ENCODE measurements at regions not wholly inside any gene's neighbourhood (a gene's known extent, or its start where the extent isn't known, plus 50 kb on each side); places are given as distances from the start of the nearest gene placed in this dataset.
A peak's percentile ranks its signal among the peaks of the same experiment; 100 is the strongest.
"Not testable (repeated sequence)": the region's sequence is repeated elsewhere in the genome, so short reads cannot be mapped to it uniquely, and the experiment has no call there.

DNA sequence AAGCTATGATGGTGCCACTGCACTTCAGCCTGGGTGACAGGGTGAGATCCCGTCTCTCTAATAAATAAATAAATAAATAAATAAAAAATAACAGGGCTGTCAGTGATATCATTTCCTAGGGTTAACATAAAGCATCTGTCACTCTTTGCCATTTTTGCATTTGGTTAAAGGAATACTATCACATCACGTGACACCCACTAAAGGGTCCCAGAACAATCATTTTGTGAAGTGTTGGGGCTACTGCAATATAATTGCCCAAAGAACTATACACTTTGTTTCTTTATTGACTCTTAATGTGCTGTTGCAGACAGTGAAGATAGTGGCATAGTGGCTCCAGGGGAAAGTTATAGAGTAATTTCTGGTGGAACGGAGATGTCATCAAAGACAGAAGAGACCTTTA, 176.5 kb upstream of the MMS22L start:
- no peak for DNase-seq

- DNase-seq: no peak
Observed at GRCh38 chr6:97459986-97460385, 177.0 kb upstream of the MMS22L start.

GRCh38 chr6:97460394-97461080, 177.5 kb upstream of the MMS22L start:
- no peak for DNase-seq

DNA sequence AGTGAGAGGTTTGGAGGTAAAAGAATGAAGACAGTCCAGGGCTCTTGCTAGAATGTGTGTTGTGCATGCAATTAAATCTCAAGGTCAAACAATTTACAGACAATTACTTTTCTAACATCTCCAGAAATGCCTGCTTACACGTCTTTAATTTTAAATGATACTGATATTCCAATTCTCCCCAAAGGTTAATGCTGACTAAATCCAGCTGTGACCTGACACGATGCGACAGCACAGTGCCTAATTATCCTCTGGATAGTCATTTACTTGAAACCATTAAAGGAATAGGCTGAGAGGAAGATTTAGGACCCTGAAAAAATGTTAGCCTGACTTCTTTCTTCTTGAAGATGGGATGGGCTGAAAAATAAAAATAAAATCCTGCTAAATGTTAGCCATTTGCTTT, 178.2 kb upstream of the MMS22L start:
- no peak for DNase-seq

DNA sequence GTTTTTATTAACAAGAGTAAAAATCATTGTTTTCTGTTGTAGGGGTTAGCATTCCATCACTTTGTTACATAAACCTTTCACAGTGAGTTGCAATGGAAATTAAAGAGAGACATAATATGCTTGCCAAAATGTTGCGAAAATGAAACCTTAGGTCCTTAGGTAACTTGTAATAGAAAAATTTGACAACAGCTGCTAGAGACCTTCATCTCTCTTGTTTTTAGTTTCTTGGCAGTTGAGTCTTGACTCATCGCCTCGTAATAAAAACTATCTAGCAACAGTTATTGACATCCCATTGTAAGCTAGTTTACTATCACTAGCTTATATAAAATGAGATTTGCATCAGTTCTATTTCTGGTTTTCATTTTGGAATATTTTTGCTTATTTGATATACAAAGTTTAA, 179.0 kb upstream of the MMS22L start:
- DNase-seq: no peak

DNA sequence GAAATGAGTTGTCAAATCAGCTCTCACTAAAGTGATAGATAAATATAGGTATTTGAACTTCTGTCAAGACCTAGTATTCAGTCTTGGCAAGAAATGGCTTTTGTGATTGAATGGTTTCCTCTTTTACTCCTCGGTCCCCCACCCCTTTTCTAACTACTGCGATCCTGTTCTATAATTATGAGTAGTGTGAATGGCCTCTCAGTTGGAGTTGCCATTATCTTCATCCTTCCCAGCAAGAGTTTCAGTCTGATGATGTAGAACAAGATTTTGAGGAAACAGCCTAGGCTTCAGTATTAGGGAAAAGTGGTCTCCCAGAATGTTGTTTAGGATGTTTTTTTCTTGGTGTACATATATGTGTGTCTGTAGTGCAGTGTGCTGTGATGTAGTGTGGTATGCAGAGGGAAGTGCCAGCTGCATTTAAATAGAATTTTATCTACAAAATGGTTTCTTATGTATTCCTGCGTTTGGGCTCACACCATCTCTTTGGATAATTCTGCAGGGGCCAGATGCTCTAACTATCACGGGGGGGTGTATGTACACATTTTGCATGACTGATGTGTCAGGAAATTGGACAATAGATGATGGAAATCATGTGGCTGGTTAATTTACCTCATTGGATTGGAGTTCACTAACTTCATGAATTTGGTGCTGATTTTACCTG, 180.1 kb upstream of the MMS22L start:
- no peak for DNase-seq

GRCh38 chr6:97465877-97466561, 183.0 kb upstream of the MMS22L start:
- DNase-seq: no peak

DNA sequence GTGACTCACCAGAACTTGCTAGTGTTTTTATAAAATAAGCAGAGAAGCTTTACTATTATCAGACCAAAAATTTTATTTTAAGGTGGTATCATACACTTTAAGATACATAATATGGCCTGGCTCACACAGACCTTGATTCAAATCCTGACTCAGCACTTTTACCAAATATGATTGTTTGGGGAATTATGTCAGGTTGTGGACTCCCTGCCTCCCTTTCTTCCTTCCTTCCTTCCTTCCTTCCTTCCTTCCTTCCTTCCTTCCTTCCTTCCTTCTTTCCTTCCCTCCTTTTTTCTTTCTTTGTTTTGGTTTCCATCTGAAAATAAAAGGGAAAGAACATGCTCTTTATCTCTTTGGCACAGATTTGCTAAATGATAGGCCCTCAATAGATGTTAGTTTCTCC, 186.0 kb upstream of the MMS22L start:
- DNase-seq: no peak

DNA sequence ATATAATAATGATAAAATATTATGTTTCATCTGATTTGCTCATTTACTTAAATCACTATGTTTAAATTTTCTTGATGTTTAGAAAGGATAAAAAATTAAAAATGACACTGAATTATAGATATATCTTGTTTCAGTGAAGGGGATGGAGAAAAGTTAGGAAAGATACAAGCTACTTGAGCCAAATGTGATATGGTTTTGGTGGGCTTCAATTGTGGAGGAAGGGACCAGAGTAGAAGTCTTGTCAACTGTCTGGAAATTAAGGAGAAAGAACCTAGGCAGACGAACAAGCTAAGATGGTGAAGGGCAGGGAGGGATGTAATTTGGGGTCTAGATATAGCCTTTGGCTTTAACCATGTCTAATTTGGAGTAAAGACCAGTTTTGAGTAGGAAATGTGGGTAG, 186.4 kb upstream of the MMS22L start:
- no peak for DNase-seq

GRCh38 chr6:97470322-97470721, 187.3 kb upstream of the MMS22L start:
- no peak for DNase-seq

- no peak for DNase-seq
Observed at GRCh38 chr6:97473979-97474378, 191.0 kb upstream of the MMS22L start.

DNA sequence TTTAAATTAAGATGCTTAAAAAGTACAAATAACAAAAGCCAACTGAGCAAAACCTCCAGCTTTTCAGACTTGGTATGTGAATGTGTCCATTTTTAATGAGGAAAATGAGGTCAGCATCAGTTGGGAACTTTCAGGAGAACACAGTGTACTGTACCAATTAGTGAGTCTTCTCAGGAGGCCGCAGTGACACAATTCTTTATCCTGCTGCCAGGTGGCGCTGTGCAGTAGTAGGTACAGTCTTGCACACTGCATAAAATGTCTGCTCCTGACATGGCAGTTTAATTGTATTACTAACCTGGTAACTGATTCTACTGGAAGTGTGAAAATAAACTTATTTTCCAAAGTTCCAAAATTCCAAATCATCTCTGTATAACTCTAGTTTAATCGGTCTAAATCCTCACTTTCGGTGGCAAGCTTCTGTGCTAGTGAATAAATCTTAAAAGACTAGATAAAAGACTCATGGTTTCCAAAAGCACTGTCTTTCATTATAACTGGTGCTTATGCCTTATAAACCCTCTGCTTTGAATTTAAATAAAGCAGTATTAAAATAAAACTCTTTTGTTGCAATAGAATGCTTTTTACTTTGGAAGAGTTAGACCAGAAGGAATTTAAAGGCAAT, 214.8 kb upstream of the MMS22L start:
- DNase-seq: peak; percentile 32 to 49

DNA sequence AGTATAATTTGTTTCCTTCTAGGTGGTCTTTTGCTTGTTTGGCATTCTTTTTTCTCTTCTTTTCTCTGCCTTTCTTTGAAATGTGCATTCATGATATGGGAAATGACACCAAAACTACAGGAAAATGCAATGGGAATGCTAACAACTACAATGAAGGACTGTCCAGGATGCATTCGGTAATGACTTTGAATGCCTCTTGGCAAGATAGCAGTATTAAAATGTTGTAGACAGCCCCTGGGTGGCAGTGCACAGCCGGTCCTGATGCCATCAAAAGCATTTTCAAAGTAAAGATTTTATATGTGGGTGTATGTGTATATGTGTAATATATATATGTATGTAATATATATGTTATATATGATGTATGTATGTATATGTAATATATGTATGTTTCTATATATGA, 218.8 kb upstream of the MMS22L start:
- no peak for DNase-seq

- DNase-seq: no peak
Observed at GRCh38 chr6:97508646-97509045, 225.6 kb upstream of the MMS22L start.

DNA sequence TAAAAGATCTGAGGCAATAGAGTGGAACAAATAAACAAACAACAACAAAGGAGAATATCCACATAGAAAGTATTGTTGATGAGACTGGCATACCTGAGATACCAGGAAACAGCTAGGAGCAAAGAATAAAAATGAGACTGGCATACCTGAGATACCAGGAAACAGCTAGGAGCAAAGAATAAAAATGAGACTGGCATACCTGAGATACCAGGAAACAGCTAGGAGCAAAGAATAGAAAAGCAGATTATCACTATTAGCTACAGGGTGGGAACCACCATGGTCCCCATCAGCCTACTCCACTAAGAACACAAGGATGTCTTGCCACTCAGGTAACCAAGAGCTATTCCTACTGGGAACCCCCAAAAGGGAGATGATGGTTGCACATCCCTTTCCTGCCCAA, 230.2 kb upstream of the MMS22L start:
- not testable (repeated sequence) for DNase-seq

DNA sequence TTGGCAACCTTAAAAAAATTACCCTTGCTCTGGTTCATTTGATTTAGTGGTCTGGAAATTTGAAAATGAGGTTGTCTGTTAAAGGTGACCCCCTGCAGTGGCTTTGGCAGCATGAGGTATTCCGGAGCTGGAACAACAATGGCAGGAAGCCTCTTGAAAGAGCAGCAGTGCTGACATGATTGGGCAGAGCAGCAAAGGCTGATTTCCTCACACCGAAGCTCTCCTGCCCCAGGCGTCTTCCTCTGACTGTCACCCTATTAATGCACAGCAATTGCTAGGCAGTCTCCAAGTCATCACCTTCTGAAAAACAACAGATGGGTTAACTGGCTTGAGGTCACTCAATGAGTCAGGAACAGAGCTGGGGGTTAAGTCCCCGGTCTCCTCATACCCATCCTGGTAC, 241.8 kb upstream of the MMS22L start:
- DNase-seq: no peak

- DNase-seq: no peak
Observed at GRCh38 chr6:97535800-97536199, 252.8 kb upstream of the MMS22L start.

DNA sequence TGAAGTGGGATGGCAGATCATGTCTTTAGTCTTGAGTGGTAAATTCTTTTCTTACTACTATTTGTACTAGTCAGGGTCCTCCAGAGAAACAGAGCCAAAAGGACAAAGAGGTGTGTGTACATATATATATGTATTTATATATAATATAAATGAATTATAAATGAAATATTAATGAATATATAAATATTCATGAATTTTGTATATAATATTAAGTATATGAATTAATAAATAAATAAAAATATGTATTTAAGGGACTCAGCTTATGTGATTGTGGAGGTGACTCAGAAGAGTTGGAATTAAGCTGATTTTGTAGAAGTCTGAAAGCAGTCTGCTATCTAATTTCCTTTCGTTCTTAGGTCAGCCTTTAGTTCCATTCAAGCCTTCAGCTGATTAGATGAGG, 265.3 kb upstream of the MMS22L start:
- no peak for DNase-seq

DNA sequence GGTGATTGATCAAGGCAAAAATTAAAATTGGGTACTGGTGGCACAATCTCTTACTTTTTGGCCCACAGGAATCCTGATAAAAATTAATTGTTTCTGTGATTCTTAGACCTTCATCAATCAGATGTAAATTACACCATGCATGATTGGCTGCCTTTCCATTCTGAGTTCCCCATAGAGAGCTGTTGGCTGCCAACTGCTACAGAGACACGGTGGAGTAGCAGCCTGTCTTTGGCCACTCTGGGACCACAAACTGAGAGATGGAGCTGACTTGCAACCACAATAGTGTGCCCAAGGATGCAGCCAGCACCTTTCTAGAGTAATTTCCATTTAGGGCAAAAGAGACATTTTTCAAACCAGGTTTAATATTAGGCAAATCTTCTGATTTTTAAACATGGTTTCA, 274.3 kb upstream of the MMS22L start:
- no peak for DNase-seq

- DNase-seq: no peak
Observed at GRCh38 chr6:97563529-97563928, 280.5 kb upstream of the MMS22L start.

DNA sequence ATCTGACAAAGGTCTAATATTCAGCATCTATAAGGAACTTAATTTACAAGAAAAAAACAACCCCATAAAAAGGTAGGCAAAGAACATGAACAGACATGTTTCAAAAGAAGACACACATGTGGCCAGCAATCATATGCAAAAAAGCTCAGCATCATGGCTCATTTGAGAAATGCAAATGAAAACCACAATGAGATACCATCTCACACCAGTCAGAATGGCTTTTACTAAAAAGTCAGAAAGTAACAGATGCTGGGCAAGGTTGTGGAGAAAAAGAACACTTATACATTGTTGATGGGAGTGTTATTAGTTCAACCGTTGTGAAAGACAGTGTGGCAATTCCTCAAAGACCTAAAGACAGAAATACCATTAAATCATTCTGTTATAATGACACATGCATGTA, 289.9 kb upstream of the MMS22L start:
- no peak for DNase-seq

DNA sequence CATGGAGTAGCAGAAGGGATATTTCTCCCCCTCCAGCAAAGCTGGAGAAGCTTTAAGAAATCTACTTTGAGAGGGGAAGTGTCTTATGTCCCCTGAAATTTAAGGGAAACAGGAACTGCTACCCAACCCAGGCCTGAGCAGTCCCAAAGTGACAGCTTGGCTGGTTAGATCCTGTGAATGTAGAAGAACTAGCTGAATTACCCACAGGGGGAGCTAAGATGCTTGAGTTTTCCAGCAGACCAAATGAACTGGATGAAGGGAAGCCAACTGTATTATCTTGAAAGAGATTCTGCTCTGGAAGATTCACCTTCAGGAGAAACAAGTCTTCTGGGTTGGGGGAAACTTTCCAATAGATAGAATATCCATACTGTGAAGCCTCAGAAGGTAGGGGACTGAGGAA, 303.3 kb upstream of the MMS22L start:
- DNase-seq: no peak

- no peak for DNase-seq
Observed at GRCh38 chr6:97591955-97592354, 308.9 kb upstream of the MMS22L start.

GRCh38 chr6:97594844-97595243, 311.8 kb upstream of the MMS22L start:
- no peak for DNase-seq
